ENCODE measurements at regions not wholly inside any gene's neighbourhood (a gene's known extent, or its start where the extent isn't known, plus 50 kb on each side); places are given as distances from the start of the nearest gene placed in this dataset.

GRCh38 chr1:242692988-242693387, 168.5 kb upstream of the PLD5 start:
- TF ChIP-seq PHF8 (IDR thresholded peaks at IDR 0.05; ENCODE audit: borderline replicate concordance, low read length) (no peak), ZNF224 (CRISPR knock-in tag; IDR thresholded peaks at IDR 0.05) (no peak), CTCF (IDR thresholded peaks at IDR 0.05 in 2 of 3, conservative IDR thresholded peaks at IDR 0.05 in 1 of 3; ENCODE audit: insufficient read depth in 2 of 3, low read depth in 1 of 3, low read length in 3 of 3) (no peak), CBX3 (IDR thresholded peaks at IDR 0.05; ENCODE audit: borderline replicate concordance in 1 of 2, low read length in 2 of 2) (no peak), FOXA1 (IDR thresholded peaks at IDR 0.05; ENCODE audit: borderline replicate concordance) (no peak), KLF6 (CRISPR knock-in tag; IDR thresholded peaks at IDR 0.05; ENCODE audit: borderline replicate concordance) (no peak), RAD21 (CRISPR knock-in tag; conservative IDR thresholded peaks at IDR 0.05 in 1 of 2, IDR thresholded peaks at IDR 0.05 in 1 of 2) (no peak), SPI1 (IDR thresholded peaks at IDR 0.05; ENCODE audit: borderline replicate concordance, low read depth, low read length) (no peak), POLR2AphosphoS5 (IDR thresholded peaks at IDR 0.05; ENCODE audit: control insufficient read depth, insufficient read depth, low read depth, low read length) (no peak)

Data from K562 (cell line).